Mesodermal cell (in vitro differentiated cells): ENCODE measurements at regions not wholly inside any gene's neighbourhood (a gene's known extent, or its start where the extent isn't known, plus 50 kb on each side); places are given as distances from the start of the nearest gene placed in this dataset.

ENCODE experiments used
- H3K27ac ChIP-seq: 2 replicates; pipeline ENCODE4 v1.7.0; 2013; ENCODE audit warnings: mild to moderate bottlenecking, low read depth, low read length, moderate library complexity; ENCODE audit not compliant: severe bottlenecking
- H3K36me3 ChIP-seq: 2 replicates; pipeline ENCODE4 v1.7.1; 2013; ENCODE audit warnings: mild to moderate bottlenecking, low read length, moderate library complexity; ENCODE audit not compliant: control insufficient read depth, insufficient read depth
- H3K4me1 ChIP-seq: one replicate; pipeline ENCODE4 v1.7.1; 2013; ENCODE audit warnings: mild to moderate bottlenecking, low read length; ENCODE audit not compliant: insufficient read depth, control insufficient read depth, poor library complexity, severe bottlenecking
- H3K4me3 ChIP-seq: 2 replicates; pipeline ENCODE4 v1.7.0; 2013; ENCODE audit warnings: low read length, control low read depth, mild to moderate bottlenecking; ENCODE audit not compliant: insufficient read depth, poor library complexity, severe bottlenecking; ENCODE audit errors: extremely low read depth
- H3K9me3 ChIP-seq: 2 replicates; pipeline ENCODE4 v1.7.1; 2013; ENCODE audit warnings: mild to moderate bottlenecking, low read length, moderate library complexity; ENCODE audit not compliant: control insufficient read depth
- WGBS, 2 experiments: methylation state at CpG; one replicate each; pipeline ENCODE4 v1.1.5; 2013; ENCODE audit warnings: missing lambda C conversion rate in 2 of 2; ENCODE audit not compliant: insufficient coverage in 2 of 2; 5-methylcytosine and 5-hydroxymethylcytosine counted together

DNA sequence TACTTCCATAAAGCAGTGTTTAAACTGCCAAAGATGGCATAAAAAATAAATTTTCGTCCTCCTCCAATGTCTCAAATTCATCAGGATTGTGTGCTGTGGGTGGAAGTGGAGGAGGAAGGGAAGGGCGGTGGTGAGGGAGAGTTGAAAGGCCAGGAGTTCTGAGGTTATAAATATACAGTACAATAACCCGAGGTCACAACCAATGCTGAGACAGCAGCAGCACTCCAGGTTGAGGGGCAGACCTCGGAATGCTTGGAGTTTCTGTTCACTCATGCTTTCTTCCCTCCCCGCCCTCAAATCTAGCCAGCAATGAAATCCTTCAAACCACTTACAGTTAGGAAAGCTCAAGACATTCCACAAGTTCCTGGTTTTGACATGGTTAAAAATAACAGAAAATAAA is 134.0 kb upstream of the SMAD1 start:
- peak overlapping the region; percentile 56 for H3K27ac ChIP-seq
- no peaks in the 10 kb centered on the region for H3K36me3 ChIP-seq
- H3K9me3 ChIP-seq: no peaks in the 10 kb centered on the region
- WGBS, 2 experiments: 89 to 95% methylated on average over 2 to 3 of the region's 5 CpGs
- H3K4me1 ChIP-seq: no peaks in the 10 kb centered on the region
- H3K4me3 ChIP-seq: no peak overlapping the region

DNA sequence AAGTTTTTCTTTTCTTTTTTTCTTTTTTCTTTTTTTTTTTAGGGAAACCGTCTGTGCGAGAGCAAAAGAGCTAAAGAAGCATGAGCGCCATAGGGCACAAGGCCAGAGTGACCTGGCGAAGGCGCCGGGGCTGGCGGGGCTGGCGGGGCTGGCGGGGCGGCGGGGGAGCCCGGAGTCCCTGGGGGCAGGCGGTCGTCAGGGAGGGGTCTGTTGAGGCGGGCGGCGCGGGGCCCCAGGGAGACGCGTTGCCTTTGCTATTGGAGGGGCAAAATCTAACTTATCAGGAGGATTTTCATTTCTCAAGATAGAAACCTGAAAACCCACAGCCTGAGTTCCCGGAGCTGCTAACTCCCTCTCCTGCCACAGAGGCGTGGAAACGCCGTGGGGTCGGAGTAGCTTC is 135.6 kb upstream of the SMAD1 start:
- no peaks in the 10 kb centered on the region for H3K36me3 ChIP-seq
- no peaks in the 10 kb centered on the region for H3K4me1 ChIP-seq
- H3K4me3 ChIP-seq: no peak overlapping the region
- H3K27ac ChIP-seq: no peak overlapping the region
- WGBS, 2 experiments: 93 to 98% methylated on average over 9 to 10 of the region's 25 CpGs
- no peaks in the 10 kb centered on the region for H3K9me3 ChIP-seq

DNA sequence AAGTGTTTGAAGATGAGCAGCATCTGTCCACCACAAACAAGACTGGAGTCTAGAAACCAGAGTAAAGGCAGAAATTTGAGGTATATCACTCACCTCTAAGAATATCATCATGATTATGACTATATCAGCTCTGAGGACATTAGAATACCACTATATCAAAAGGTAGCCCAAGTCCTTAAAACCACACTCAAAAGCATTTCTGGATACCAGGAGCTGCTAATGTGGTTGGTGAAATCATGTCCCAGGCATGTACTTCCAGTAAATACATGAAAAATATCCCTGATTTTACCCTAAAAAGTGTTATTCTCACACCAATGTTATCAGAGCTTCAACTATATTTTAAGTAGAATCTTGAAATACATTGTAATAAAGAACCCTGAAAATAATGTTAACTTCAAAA is 136.3 kb upstream of the SMAD1 start:
- no peak overlapping the region for H3K4me3 ChIP-seq
- no peaks in the 10 kb centered on the region for H3K9me3 ChIP-seq
- H3K36me3 ChIP-seq: no peaks in the 10 kb centered on the region
- H3K27ac ChIP-seq: no peak overlapping the region
- no peaks in the 10 kb centered on the region for H3K4me1 ChIP-seq

DNA sequence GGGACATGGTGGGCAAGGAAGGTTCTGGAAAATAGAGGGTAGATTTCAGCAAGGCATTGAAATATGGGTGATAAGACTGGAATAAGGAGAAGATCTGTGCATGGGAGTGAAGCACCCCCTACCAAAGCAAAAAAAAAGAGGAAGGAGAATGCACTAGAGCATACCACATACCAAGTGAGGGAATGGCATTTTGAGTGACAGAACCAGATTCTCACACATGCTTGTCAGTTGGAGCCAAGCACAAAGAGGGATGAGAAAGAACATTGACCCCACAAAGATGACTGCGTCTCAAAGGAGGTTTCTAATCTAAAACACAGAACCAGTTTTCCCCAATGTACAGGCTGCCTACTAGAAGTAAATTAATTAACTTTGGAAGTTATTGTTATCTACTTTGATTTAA is 140.3 kb upstream of the SMAD1 start:
- 83% methylated on average over 1 of the region's 1 CpG; no CpG with 5 or more reads in 1 of the 2 experiments for WGBS, 2 experiments
- H3K9me3 ChIP-seq: no peaks in the 10 kb centered on the region
- no peaks in the 10 kb centered on the region for H3K4me1 ChIP-seq
- H3K4me3 ChIP-seq: no peak overlapping the region
- H3K36me3 ChIP-seq: no peaks in the 10 kb centered on the region
- H3K27ac ChIP-seq: no peak overlapping the region

DNA sequence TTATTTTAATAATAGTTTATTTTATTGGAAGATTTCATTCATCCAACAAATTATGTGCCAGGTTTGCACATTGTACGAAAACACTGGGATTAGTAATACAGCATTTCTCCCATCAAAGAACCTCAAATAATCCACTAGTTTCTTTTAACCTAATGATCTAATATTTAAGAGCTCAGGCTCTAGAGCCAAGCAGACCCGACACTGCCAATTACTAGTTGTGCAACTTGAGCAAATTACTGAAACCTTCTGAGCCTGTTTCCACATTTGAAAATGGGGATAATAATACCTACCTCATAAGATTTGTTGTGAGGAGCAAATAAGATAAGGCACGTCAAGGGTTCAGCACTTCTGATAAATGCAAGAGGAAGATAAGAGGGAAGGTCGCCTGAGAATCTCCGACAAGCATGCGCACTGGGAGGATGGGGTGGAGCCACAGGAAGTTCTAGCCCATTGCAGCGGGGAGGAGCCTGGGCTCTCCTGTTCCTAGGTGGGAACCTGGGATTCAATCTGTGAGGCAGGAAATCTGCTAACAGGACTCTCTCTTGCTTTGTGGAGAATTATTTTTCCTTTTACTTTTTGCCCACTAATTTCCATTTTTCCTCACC is 141.5 kb upstream of the SMAD1 start:
- H3K4me3 ChIP-seq: no peak overlapping the region
- no peak overlapping the region for H3K27ac ChIP-seq
- WGBS, 2 experiments: 84 to 100% methylated on average over 4 of the region's 7 CpGs
- H3K4me1 ChIP-seq: no peaks in the 10 kb centered on the region
- no peaks in the 10 kb centered on the region for H3K9me3 ChIP-seq
- no peaks in the 10 kb centered on the region for H3K36me3 ChIP-seq

DNA sequence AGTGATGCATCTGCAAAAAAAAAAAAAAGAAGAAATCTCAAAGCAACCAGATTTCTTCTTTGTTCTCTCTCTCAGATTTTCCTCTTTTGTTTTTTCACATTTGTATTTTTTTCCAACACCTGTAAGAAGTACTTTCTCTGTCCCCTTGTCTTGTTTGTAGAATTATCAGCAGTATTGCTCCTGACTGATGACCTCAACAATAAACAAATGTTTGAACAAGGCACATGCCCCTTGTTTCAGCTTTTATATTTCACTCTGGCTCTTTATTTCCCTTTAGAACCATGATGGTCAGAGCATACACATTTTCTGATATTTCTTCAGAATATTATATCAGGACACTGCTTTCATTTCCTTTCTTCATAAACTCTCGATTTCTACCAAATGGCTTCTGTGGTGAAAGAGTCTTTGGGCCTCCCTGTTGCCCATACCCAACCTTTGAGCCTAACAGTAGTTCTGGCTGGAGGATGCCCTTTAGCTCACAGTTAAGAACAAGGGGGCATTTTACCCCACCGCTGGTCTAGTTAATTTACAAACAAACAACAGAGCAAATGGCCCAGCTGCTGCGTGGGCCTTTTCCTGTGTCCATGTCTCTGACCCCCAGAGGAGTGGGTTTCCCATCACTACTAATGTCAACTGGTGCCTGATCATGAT is 142.5 kb upstream of the SMAD1 start:
- WGBS, 2 experiments: 80 to 89% methylated on average over 3 of the region's 3 CpGs
- H3K4me3 ChIP-seq: no peak overlapping the region
- H3K4me1 ChIP-seq: no peaks in the 10 kb centered on the region
- no peaks in the 10 kb centered on the region for H3K9me3 ChIP-seq
- no peak overlapping the region for H3K27ac ChIP-seq
- H3K36me3 ChIP-seq: no peaks in the 10 kb centered on the region

DNA sequence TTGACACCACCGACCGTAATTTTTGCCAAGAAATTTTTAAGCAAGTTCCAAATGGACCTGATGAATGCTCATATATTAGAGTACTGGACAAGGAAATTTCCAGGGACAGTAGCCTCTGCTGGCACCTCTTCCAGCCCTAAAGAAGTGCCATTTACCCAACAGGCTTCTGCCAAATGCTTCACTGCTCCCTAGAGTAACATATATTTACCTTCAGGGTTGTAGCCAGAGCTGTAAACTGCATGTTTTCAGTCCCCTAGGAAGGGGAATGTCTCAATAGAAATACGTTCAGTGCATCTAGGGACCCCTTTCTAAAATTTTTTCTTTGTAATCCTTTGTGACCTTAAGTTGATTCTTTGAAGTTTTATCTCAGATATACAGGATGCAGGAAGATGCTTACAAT is 143.1 kb upstream of the SMAD1 start:
- Histone ChIP-seq H3K36me3 (no peaks in the 10 kb centered on the region), H3K9me3 (no peaks in the 10 kb centered on the region), H3K4me1 (no peaks in the 10 kb centered on the region), H3K4me3 (no peak overlapping the region), H3K27ac (no peak overlapping the region)
- WGBS, 2 experiments: 92 to 93% methylated on average over 2 to 3 of the region's 3 CpGs

DNA sequence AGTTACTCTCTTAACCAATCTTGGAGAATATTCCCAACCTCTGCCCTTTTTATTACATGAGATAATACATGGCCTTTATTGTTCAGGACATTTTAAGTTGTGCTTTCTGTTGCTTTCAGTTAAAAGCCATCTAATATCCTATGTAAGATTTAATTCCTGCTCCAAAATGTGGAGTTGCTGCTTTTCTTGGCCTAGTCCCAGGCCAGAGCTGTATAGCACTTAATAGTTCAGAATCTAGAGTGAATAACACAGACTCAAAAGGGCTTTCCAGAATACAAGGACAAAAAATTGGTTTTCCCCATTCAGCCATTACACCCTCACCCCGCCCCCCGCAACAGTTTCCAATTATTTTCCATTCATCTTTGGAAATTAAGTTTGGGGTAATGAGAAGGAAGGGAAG is 144.3 kb upstream of the SMAD1 start:
- H3K27ac ChIP-seq: no peak overlapping the region
- WGBS, 2 experiments: no CpG with 5 or more reads among the region's 2 CpGs
- no peaks in the 10 kb centered on the region for H3K4me1 ChIP-seq

DNA sequence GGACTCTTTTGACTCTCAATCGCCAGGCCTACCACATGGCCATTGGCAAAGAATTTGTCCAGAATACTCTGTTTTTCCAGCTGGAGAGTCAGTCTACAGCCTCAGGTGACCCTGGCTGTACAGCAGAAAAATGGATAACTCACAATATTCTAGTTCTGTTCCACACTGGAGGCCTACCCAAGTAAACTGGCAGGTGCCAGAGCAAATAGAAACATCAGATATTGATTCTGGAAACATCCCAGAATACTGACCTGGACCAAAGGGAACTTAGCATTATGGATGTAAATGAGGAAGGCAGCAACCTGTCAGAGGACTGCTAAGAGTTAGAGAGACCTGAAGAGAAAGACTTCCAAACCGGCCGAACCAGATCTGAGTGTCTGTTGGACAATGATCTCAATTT is 147.9 kb upstream of the SMAD1 start:
- H3K9me3 ChIP-seq: no peaks in the 10 kb centered on the region
- H3K4me1 ChIP-seq: no peaks in the 10 kb centered on the region
- 93 to 94% methylated on average over 1 to 3 of the region's 3 CpGs for WGBS, 2 experiments
- H3K36me3 ChIP-seq: no peaks in the 10 kb centered on the region
- no peak overlapping the region for H3K4me3 ChIP-seq
- no peak overlapping the region for H3K27ac ChIP-seq

More for the DNA sequence above, 144.3 kb upstream of the SMAD1 start:
- H3K4me3 ChIP-seq: no peak overlapping the region
- H3K9me3 ChIP-seq: no peaks in the 10 kb centered on the region
- H3K36me3 ChIP-seq: no peaks in the 10 kb centered on the region

DNA sequence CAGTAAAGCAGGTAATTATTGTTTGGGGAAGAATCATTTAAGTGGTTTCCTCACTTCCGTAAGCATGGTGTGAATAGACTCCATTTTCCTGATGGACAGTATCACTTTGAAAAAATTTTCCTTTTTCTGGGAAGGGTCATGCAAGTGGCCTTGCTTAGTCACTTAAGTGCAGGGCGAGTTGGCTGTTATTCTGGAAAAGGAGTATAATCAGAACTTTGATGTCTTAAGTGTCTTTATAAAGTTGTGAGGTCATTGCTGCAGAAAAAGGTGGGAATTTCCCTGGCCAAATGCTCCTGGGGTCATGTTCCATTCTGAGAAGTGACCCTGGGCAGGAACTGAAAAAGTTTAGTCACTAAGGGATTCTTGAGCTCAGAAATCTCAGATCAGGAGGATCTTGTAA is 146.1 kb upstream of the OTUD4 start:
- WGBS, 2 experiments: 79 to 80% methylated on average over 2 of the region's 2 CpGs
- no peak overlapping the region for H3K4me3 ChIP-seq
- H3K27ac ChIP-seq: no peak overlapping the region
- no peaks in the 10 kb centered on the region for H3K4me1 ChIP-seq
- no peaks in the 10 kb centered on the region for H3K9me3 ChIP-seq
- no peaks in the 10 kb centered on the region for H3K36me3 ChIP-seq

DNA sequence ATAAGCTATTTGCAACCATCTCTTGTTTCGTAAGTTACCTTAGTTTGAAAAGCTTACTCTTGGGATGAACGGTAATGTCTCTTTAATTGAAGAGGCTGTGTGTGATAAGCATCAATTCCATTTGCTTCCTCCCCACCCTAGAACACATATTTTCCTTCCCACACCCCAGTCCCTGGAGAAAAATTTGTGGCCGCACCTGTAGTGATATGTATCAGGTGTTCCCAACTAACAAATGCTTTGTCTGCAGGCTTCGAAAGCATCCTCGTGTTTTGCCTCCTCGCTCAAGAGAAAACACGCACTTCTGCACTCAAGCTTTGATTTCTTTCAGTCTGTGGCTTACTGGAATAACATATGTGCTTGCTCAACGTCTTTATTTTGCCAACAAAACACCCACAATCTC is 143.8 kb upstream of the OTUD4 start:
- no peak overlapping the region for H3K27ac ChIP-seq
- WGBS, 2 experiments: 88 to 99% methylated on average over 4 to 5 of the region's 8 CpGs
- no peaks in the 10 kb centered on the region for H3K9me3 ChIP-seq
- H3K36me3 ChIP-seq: no peaks in the 10 kb centered on the region
- H3K4me3 ChIP-seq: no peak overlapping the region
- no peaks in the 10 kb centered on the region for H3K4me1 ChIP-seq
